Breast epithelium (tissue), 4 donors: ENCODE measurements at regions not wholly inside any gene's neighbourhood (a gene's known extent, or its start where the extent isn't known, plus 50 kb on each side); places are given as distances from the start of the nearest gene placed in this dataset.

Experiments
- DNase-seq, 2 donors: peaks; one replicate each; pipeline ENCODE4 v3.0.0-alpha.2; 2019; ENCODE audit warnings: low spot score in 2 of 2
- H3K27ac ChIP-seq, 2 donors: fragments of 200-600 bp; sonication (generic) in 1 of 2; one replicate each; pipeline ENCODE4 v1.5.1; 2016 to 2019; ENCODE audit warnings: mild to moderate bottlenecking in 1 of 2
- H3K27me3 ChIP-seq, 2 donors: fragments of 200-600 bp; sonication (generic) in 1 of 2; one replicate each; pipeline versions ENCODE4 v1.5.1 to v1.6.0; 2017 to 2019; ENCODE audit warnings: control low read depth in 1 of 2, mild to moderate bottlenecking in 1 of 2
- H3K36me3 ChIP-seq: fragments of 200-600 bp; one replicate; pipeline ENCODE4 v1.5.1; 2019
- H3K4me1 ChIP-seq, 2 donors: fragments of 200-600 bp; sonication (generic); one replicate each; pipeline ENCODE4 v1.5.1; 2016 to 2019; ENCODE audit warnings: control low read depth in 1 of 2
- H3K4me3 ChIP-seq, 3 donors: fragments of 200-600 bp; sonication (generic); 1 replicate in 2 of 3; 2 replicates in 1 of 3; pipeline ENCODE4 v1.5.1; 2016 to 2019; ENCODE audit warnings: mild to moderate bottlenecking in 3 of 3, moderate library complexity in 2 of 3
- H3K9me3 ChIP-seq, 2 donors: fragments of 200-600 bp; sonication (generic) in 1 of 2; one replicate each; pipeline ENCODE4 v1.5.1; 2016 to 2019; ENCODE audit warnings: control low read depth in 1 of 2
- CTCF ChIP-seq, 3 donors: fragments of 450-650 bp; IDR thresholded peaks; one replicate each; pipeline ENCODE4 v1.5.1; 2016 to 2017; ENCODE audit warnings: antibody characterized with exemption in 3 of 3, mild to moderate bottlenecking in 3 of 3, moderate library complexity in 3 of 3
- POLR2A ChIP-seq: fragments of 450-650 bp; IDR thresholded peaks from one replicate; pipeline ENCODE4 v1.6.1; 2016; ENCODE audit warnings: antibody characterized with exemption, mild to moderate bottlenecking, moderate library complexity
- POLR2AphosphoS5 ChIP-seq, 3 donors: sonication (generic); formaldehyde crosslinking; IDR thresholded peaks; one replicate each; pipeline ENCODE4 v1.6.1; 2017; ENCODE audit warnings: antibody characterized with exemption in 3 of 3
- intact Hi-C: fragments of 100-400 bp; cut with DNase I; formaldehyde crosslinking; loops from one replicate; pipeline ENCODE4 v1.15.1; 2023; ENCODE audit warnings: low total_unique reads

- no peak for DNase-seq
- intact Hi-C loops: no loop called here
Measured at GRCh38 chr3:126279853-126280252, 77.4 kb downstream of the KLF15 start.

DNA sequence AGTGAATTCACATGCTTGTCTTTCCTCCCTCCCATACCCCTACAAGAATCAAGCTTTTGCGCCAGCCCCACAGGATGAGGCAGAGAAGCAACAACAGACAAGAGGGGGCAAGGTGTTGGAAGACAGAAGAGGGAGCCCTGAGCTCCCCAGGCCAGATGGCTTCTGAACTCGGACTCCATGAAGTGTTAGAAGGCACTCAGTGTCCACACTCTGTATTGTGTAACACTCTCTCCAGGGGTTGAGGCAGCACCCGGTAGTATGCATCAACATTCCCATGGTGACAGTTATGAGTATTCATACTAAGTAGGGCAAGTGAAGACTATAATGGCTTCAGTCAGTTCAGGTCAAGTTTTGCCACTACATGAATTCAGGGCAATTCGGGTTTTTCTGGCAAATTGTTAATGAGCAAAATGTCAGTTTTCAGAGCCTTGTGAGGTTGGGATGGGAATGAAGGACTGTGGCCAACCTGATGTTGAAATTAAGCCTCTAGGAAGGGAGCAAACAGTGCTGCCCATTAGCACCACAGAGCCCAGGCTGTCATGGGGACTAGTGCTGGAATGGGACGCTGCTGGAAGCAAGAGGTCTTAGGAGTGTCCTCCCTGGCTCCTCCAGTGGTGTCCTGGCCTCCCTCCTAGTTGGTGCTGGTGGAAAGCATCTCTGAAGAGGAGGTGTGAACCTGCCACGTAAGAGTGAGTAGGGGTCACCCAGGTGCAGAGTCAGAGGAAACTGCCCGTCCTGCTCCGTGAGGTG is 79.4 kb downstream of the KLF15 start:
- H3K36me3 ChIP-seq: no peaks in the 10 kb centered on the region
- no peak overlapping the region for H3K27ac ChIP-seq
- H3K4me3 ChIP-seq: no peak overlapping the region
- TF ChIP-seq POLR2A (no peak), POLR2AphosphoS5 (IDR thresholded peaks at IDR 0.05) (no peak), CTCF (IDR thresholded peaks at IDR 0.05) (no peak)
- H3K4me1 ChIP-seq: no peaks in the 10 kb centered on the region
- intact Hi-C loops: no loop called here
- H3K27me3 ChIP-seq: no peaks in the 10 kb centered on the region
- DNase-seq: no peak
- no peaks in the 10 kb centered on the region for H3K9me3 ChIP-seq

More at GRCh38 chr3:126279853-126280252, 77.4 kb downstream of the KLF15 start:
- Histone ChIP-seq H3K27ac (no peak overlapping the region), H3K4me1 (no peaks in the 10 kb centered on the region), H3K36me3 (no peaks in the 10 kb centered on the region), H3K4me3 (no peak overlapping the region), H3K9me3 (no peaks in the 10 kb centered on the region), H3K27me3 (no peaks in the 10 kb centered on the region)
- TF ChIP-seq POLR2AphosphoS5 (IDR thresholded peaks at IDR 0.05) (no peak), CTCF (IDR thresholded peaks at IDR 0.05) (no peak), POLR2A (no peak)

GRCh38 chr3:126275620-126275904 is 81.6 kb downstream of the KLF15 start:
- DNase-seq: no peak
- Histone ChIP-seq H3K27me3 (no peaks in the 10 kb centered on the region), H3K4me1 (peaks cover 0 to 4% of the 10 kb centered on the region in 2 donors), H3K9me3 (no peaks in the 10 kb centered on the region), H3K4me3 (no peak overlapping the region), H3K36me3 (no peaks in the 10 kb centered on the region), H3K27ac (peak overlapping the region in 1 of 2 donors; percentile 17)
- TF ChIP-seq POLR2A (no peak), POLR2AphosphoS5 (IDR thresholded peaks at IDR 0.05) (no peak), CTCF (IDR thresholded peaks at IDR 0.05) (no peak)
- intact Hi-C loops: no loop called here

DNA sequence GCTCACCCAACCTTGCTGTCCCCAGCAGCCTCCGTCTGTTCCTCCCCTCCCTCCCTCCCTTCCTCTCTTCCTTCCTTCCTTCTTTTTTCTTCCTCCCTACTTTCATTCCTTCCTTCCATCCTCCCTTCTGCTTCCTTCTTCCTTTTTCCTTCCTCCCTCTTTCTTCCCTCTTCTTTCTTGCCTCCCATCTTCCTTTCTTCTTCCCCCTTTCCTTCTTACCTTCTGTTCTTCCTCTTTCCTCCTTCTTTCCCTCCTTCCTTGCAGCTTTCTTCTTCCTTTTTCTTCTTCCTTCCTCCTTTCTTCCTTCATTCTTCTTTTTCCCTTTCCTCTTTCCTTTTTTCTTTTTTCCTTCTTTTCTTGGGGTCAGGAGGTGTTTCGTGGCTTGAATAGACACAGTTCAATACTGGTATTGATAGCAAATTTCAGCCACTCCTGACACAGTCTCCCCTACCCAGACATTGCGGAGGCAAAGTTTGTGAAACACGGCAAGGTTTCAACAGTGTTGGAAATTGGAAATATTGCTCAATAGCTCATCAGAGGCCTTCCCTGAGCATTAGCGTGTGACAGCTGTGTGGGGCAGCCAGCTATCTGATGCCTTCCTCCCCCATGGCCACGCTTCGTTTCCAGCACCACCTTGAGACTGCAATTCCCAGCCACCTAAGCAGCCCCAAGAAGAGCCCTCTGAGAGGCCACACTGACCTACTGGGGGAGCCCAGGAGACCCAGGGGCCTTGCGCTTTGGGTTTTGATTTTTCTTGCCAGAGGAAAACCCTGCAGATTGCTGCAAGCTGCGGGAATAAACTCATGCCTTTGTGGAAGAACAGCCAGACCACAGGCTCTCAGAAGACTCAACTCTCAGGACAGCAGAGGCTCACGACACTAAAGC is 82.2 kb downstream of the KLF15 start:
- Histone ChIP-seq H3K4me1 (peaks cover 0 to 8% of the 10 kb centered on the region in 2 donors), H3K36me3 (no peaks in the 10 kb centered on the region), H3K27me3 (no peaks in the 10 kb centered on the region), H3K9me3 (no peaks in the 10 kb centered on the region), H3K27ac (peak overlapping the region in 1 of 2 donors; percentile 17), H3K4me3 (no peak overlapping the region)
- intact Hi-C loops: no loop called here
- DNase-seq: no peak
- TF ChIP-seq CTCF (IDR thresholded peaks at IDR 0.05): no peak
- no peak for TF ChIP-seq POLR2AphosphoS5 (IDR thresholded peaks at IDR 0.05)
- TF ChIP-seq POLR2A: no peak

- DNase-seq: peak in 1 of 2 donors; percentile 66
- Histone ChIP-seq H3K4me1 (peaks cover 3 to 19% of the 10 kb centered on the region in 2 donors), H3K27me3 (no peaks in the 10 kb centered on the region), H3K36me3 (no peaks in the 10 kb centered on the region), H3K27ac (peak overlapping the region; percentile 74 to 80), H3K4me3 (no peak overlapping the region), H3K9me3 (no peaks in the 10 kb centered on the region)
- intact Hi-C loops: no loop called here
- TF ChIP-seq CTCF (IDR thresholded peaks at IDR 0.05) (no peak), POLR2AphosphoS5 (IDR thresholded peaks at IDR 0.05) (no peak)
Measured at GRCh38 chr3:126270145-126270811, 86.9 kb downstream of the KLF15 start.
